ENCODE measurements at regions not wholly inside any gene's neighbourhood (a gene's known extent, or its start where the extent isn't known, plus 50 kb on each side); places are given as distances from the start of the nearest gene placed in this dataset.

DNA sequence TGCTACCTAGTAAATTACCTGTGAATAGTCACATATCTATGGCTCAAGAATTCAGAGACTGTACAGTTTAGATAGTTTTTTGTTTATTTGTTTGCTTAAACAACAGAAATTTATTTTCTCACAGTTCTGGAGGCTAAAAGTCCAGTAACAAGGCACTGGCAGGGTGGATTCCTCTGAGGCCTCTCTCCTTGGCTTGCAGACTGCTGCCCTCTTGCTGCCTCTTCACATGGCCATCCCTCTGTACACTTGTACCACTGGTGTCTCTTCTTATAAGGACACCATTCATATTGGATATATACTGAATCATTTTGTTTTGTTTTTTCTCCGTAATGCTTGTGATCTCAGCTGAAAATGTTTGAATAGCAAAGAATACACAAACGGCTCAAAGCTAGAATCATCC is 56.4 kb upstream of the MIR17HG start:
- no peaks in the 10 kb centered on the region for H3K9me3 ChIP-seq (ENCODE audit: control insufficient read depth, low read length)
- no peaks in the 10 kb centered on the region for H3K36me3 ChIP-seq (ENCODE audit: control insufficient read depth, insufficient read depth, low read length)
- H3K4me3 ChIP-seq (ENCODE audit: insufficient read depth, low read depth, low read length, poor library complexity, severe bottlenecking) = no peak overlapping the region
- no peak for DNase-seq
- no peaks in the 10 kb centered on the region for H3K27me3 ChIP-seq (replicated peaks; ENCODE audit: control insufficient read depth, insufficient read depth, low read length, poor library complexity, severe bottlenecking)
- H3K27ac ChIP-seq (ENCODE audit: insufficient read depth, low read length, poor library complexity, severe bottlenecking) = no peak overlapping the region
- no peaks in the 10 kb centered on the region for H3K4me1 ChIP-seq (ENCODE audit: control insufficient read depth, insufficient read depth, low read length, poor library complexity, severe bottlenecking)

DNA sequence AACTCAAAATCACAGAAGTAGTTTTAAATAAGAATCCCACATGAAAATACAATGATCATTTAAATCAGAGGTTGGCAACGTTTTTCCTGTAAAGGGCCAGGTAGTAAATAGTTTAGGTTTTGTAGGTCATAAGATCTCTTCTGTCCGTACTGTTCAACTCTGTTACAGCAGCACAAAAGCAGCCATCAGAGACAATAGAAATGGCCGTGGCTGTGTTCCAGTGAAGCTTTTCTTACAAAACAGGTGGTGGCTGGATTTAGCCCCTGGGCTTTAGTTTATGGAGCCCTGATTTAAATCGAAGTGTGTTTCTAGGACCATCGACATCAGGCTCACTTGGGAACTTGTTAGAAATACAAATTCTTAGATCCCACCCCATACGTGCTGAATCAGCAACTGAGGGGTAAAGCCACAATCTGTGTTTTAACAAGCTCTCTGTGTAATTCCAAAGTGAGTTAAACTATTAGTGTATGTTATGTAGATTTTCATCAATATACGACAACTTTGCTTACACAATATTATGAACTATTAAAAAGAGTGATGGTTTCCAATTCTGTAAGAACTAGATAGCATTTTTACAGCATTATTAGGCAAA is 54.8 kb upstream of the MIR17HG start:
- Histone ChIP-seq H3K4me3 (ENCODE audit: insufficient read depth, low read depth, low read length, poor library complexity, severe bottlenecking) (no peak overlapping the region), H3K36me3 (ENCODE audit: control insufficient read depth, insufficient read depth, low read length) (no peaks in the 10 kb centered on the region), H3K27ac (ENCODE audit: insufficient read depth, low read length, poor library complexity, severe bottlenecking) (no peak overlapping the region), H3K9me3 (ENCODE audit: control insufficient read depth, low read length) (no peaks in the 10 kb centered on the region), H3K27me3 (replicated peaks; ENCODE audit: control insufficient read depth, insufficient read depth, low read length, poor library complexity, severe bottlenecking) (no peaks in the 10 kb centered on the region), H3K4me1 (ENCODE audit: control insufficient read depth, insufficient read depth, low read length, poor library complexity, severe bottlenecking) (no peaks in the 10 kb centered on the region)
- no peak for DNase-seq

DNA sequence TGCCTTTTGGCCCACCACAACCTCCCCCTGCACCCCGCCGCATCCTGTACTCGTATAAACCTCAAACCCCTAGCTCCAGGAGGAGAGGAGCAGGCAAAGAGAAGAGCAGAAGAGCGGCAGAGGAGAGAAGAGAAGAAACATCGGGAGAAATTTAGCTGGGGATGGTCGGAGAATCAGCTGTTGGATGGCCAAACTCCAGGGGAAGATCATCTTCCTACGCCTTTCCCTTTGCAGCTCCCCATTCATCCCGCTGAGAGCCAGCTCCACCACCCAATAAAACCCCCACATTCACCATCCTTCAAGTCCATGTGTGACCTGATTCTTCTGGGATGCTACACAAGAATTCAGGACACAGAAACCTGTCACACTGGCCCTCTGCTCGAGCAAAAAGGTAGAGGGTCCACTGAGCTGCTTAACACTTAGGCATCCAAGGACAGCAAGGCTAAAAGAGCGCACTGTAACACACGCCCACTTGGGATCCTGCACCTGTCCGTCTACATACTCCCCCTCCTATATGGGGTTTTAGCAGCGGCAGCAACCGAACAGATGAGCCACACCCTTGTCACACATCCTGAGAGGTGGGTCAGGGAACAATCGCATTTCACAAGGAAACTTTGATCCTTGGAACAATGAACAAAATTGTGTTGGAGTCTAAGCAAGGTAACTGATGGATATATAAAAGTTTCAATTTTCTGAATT is 51.6 kb upstream of the MIR17HG start:
- no peaks in the 10 kb centered on the region for H3K27me3 ChIP-seq (replicated peaks; ENCODE audit: control insufficient read depth, insufficient read depth, low read length, poor library complexity, severe bottlenecking)

DNA sequence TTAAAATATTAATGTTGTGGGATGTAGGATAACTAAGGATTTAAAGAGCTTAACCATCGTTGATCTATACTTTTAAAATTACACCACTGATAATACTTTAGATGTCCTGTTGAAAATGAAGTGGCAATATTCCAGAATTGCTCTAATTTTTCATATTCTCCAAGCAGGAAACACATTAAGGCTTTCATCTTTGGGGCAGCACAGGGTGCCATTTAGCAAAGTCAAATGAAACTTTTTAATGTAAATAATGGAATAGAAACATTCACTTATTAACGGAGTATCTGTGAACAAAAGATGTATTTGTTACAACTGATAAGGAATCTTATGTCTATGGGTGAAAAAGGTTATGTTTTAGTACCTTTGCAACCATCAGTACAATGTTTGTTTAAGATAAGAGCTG is 50.0 kb upstream of the MIR17HG start:
- no peak overlapping the region for H3K27ac ChIP-seq (ENCODE audit: insufficient read depth, low read length, poor library complexity, severe bottlenecking)
- H3K4me1 ChIP-seq (ENCODE audit: control insufficient read depth, insufficient read depth, low read length, poor library complexity, severe bottlenecking) = no peaks in the 10 kb centered on the region
- H3K9me3 ChIP-seq (ENCODE audit: control insufficient read depth, low read length) = no peaks in the 10 kb centered on the region
- H3K36me3 ChIP-seq (ENCODE audit: control insufficient read depth, insufficient read depth, low read length) = no peaks in the 10 kb centered on the region
- no peak for DNase-seq
- no peak overlapping the region for H3K4me3 ChIP-seq (ENCODE audit: insufficient read depth, low read depth, low read length, poor library complexity, severe bottlenecking)
- H3K27me3 ChIP-seq (replicated peaks; ENCODE audit: control insufficient read depth, insufficient read depth, low read length, poor library complexity, severe bottlenecking) = no peaks in the 10 kb centered on the region

More for the DNA sequence above, 51.6 kb upstream of the MIR17HG start:
- Histone ChIP-seq H3K4me3 (ENCODE audit: insufficient read depth, low read depth, low read length, poor library complexity, severe bottlenecking) (no peak overlapping the region), H3K36me3 (ENCODE audit: control insufficient read depth, insufficient read depth, low read length) (no peaks in the 10 kb centered on the region), H3K9me3 (ENCODE audit: control insufficient read depth, low read length) (no peaks in the 10 kb centered on the region), H3K27ac (ENCODE audit: insufficient read depth, low read length, poor library complexity, severe bottlenecking) (no peak overlapping the region), H3K4me1 (ENCODE audit: control insufficient read depth, insufficient read depth, low read length, poor library complexity, severe bottlenecking) (no peaks in the 10 kb centered on the region)
- no peak for DNase-seq

Data from effector memory CD4-positive, alpha-beta T cell (primary cell).